Medulla oblongata (tissue), 1 donor: ENCODE measurements at regions not wholly inside any gene's neighbourhood (a gene's known extent, or its start where the extent isn't known, plus 50 kb on each side); places are given as distances from the start of the nearest gene placed in this dataset.
A peak's percentile ranks its signal among the peaks of the same experiment; 100 is the strongest.

ENCODE experiments used
- DNase-seq: peaks from one replicate; pipeline ENCODE4 v3.0.0-alpha.2; 2015; ENCODE audit errors: extremely low spot score

- DNase-seq: no peak
Observed at GRCh38 chr3:18080198-18080689, 337.8 kb upstream of the TBC1D5 start.

GRCh38 chr3:18079739-18080138 is 337.3 kb upstream of the TBC1D5 start:
- DNase-seq: peak; percentile 3

GRCh38 chr3:18079062-18079461 is 336.6 kb upstream of the TBC1D5 start:
- DNase-seq: no peak

GRCh38 chr3:18077128-18077840 is 334.9 kb upstream of the TBC1D5 start:
- DNase-seq: no peak

- no peak for DNase-seq
Observed at GRCh38 chr3:18076301-18076700, 333.9 kb upstream of the TBC1D5 start.

- no peak for DNase-seq
Observed at GRCh38 chr3:18075799-18076198, 333.4 kb upstream of the TBC1D5 start.

GRCh38 chr3:18071833-18072232 is 329.4 kb upstream of the TBC1D5 start:
- no peak for DNase-seq

- no peak for DNase-seq
Observed at GRCh38 chr3:18070944-18071343, 328.5 kb upstream of the TBC1D5 start.

- DNase-seq: no peak
Observed at GRCh38 chr3:18070231-18070630, 327.8 kb upstream of the TBC1D5 start.

- DNase-seq: no peak
Observed at GRCh38 chr3:18069568-18069967, 327.1 kb upstream of the TBC1D5 start.

GRCh38 chr3:18066899-18067582 is 324.6 kb upstream of the TBC1D5 start:
- no peak for DNase-seq

GRCh38 chr3:18064586-18064985 is 322.2 kb upstream of the TBC1D5 start:
- DNase-seq: no peak

- DNase-seq: no peak
Observed at GRCh38 chr3:18062657-18063025, 320.2 kb upstream of the TBC1D5 start.

GRCh38 chr3:18061737-18062656 is 319.6 kb upstream of the TBC1D5 start:
- DNase-seq: no peak

GRCh38 chr3:18058666-18059065 is 316.2 kb upstream of the TBC1D5 start:
- no peak for DNase-seq

GRCh38 chr3:18057471-18058091 is 315.1 kb upstream of the TBC1D5 start:
- DNase-seq: no peak

- DNase-seq: no peak
Observed at GRCh38 chr3:18054625-18055024, 312.2 kb upstream of the TBC1D5 start.

- no peak for DNase-seq
Observed at GRCh38 chr3:18051306-18051705, 308.9 kb upstream of the TBC1D5 start.

- no peak for DNase-seq
Observed at GRCh38 chr3:18049096-18049495, 306.7 kb upstream of the TBC1D5 start.

- no peak for DNase-seq
Observed at GRCh38 chr3:18047052-18047451, 304.6 kb upstream of the TBC1D5 start.

- no peak for DNase-seq
Observed at GRCh38 chr3:18046131-18046915, 303.9 kb upstream of the TBC1D5 start.
